ENCODE measurements at regions not wholly inside any gene's neighbourhood (a gene's known extent, or its start where the extent isn't known, plus 50 kb on each side); places are given as distances from the start of the nearest gene placed in this dataset.

GRCh38 chr4:38233727-38234480 is 273.7 kb downstream of the PTTG2 start:
- Histone ChIP-seq H4K20me1 (no peaks in the 10 kb centered on the region), H3K36me3 (no peaks in the 10 kb centered on the region), H3K9me3 (replicated peaks in 1 of 11) (peaks cover 0 to 7% (median 0%) of the 10 kb centered on the region in 11 experiments; a peak in 3 of 22 replicates), H3K4me1 (peaks cover 0 to 52% (median 0%) of the 10 kb centered on the region in 10 experiments; a peak in 7 of 20 replicates), H3K27ac (peak overlapping the region in 3 of 11 experiments; percentile 6 to 56 (median 18); a peak in 4 of 22 replicates), H3K27me3 (no peaks in the 10 kb centered on the region), H3K9ac (no peak overlapping the region), H3K4me2 (peak overlapping the region in 4 of 11 experiments; percentile 19 to 73 (median 41); a peak in 8 of 22 replicates), H3K4me3 (no peak overlapping the region)
- 0 out of 22 replicates have a peak, but pooled peaks of 2 of the 11 experiments have one; percentile 17 to 33 for TF ChIP-seq Cebpa-rat (IDR thresholded peaks at IDR 0.05)

GRCh38 chr4:38235354-38235753 is 275.2 kb downstream of the PTTG2 start:
- no peak overlapping the region for H3K27ac ChIP-seq
- H3K4me2 ChIP-seq: peak overlapping the region in 1 of 11 experiments; percentile 73; a peak in 2 of 22 replicates
- TF ChIP-seq Cebpa-rat (IDR thresholded peaks at IDR 0.05): no peak
- no peaks in the 10 kb centered on the region for H4K20me1 ChIP-seq
- H3K9ac ChIP-seq: no peak overlapping the region
- peaks cover 0 to 52% (median 0%) of the 10 kb centered on the region in 10 experiments; a peak in 7 of 20 replicates for H3K4me1 ChIP-seq
- H3K4me3 ChIP-seq: no peak overlapping the region
- peaks cover 0 to 7% (median 0%) of the 10 kb centered on the region in 11 experiments; a peak in 3 of 22 replicates for H3K9me3 ChIP-seq (replicated peaks in 1 of 11)
- no peaks in the 10 kb centered on the region for H3K27me3 ChIP-seq
- no peaks in the 10 kb centered on the region for H3K36me3 ChIP-seq

- peaks cover 0 to 52% (median 0%) of the 10 kb centered on the region in 10 experiments; a peak in 7 of 20 replicates for H3K4me1 ChIP-seq
- H3K9me3 ChIP-seq (replicated peaks in 1 of 11): peaks cover 0 to 7% (median 0%) of the 10 kb centered on the region in 11 experiments; a peak in 3 of 22 replicates
- H3K27me3 ChIP-seq: no peaks in the 10 kb centered on the region
- H4K20me1 ChIP-seq: no peaks in the 10 kb centered on the region
- H3K36me3 ChIP-seq: no peaks in the 10 kb centered on the region
- no peak overlapping the region for H3K4me3 ChIP-seq
- TF ChIP-seq Cebpa-rat (IDR thresholded peaks at IDR 0.05): no peak
- H3K4me2 ChIP-seq: no peak overlapping the region; a peak in 1 of 22 replicates
- no peak overlapping the region for H3K27ac ChIP-seq
- no peak overlapping the region for H3K9ac ChIP-seq
Measured at GRCh38 chr4:38236003-38236402, 275.8 kb downstream of the PTTG2 start.

- no peak for TF ChIP-seq Cebpa-rat (IDR thresholded peaks at IDR 0.05)
Measured at GRCh38 chr4:38236503-38236902, 276.3 kb downstream of the PTTG2 start.

GRCh38 chr4:38237139-38237538 is 276.9 kb downstream of the PTTG2 start:
- Histone ChIP-seq H3K36me3 (no peaks in the 10 kb centered on the region), H3K27me3 (no peaks in the 10 kb centered on the region), H3K9me3 (replicated peaks in 1 of 11) (peaks cover 0 to 7% (median 0%) of the 10 kb centered on the region in 11 experiments; a peak in 3 of 22 replicates), H3K4me1 (peaks cover 0 to 51% (median 0%) of the 10 kb centered on the region in 10 experiments; a peak in 7 of 20 replicates), H4K20me1 (no peaks in the 10 kb centered on the region), H3K4me3 (no peak overlapping the region), H3K27ac (no peak overlapping the region), H3K9ac (no peak overlapping the region), H3K4me2 (peak overlapping the region in 3 of 11 experiments; percentile 16 to 52 (median 51); a peak in 5 of 22 replicates)
- no peak for TF ChIP-seq Cebpa-rat (IDR thresholded peaks at IDR 0.05)

More at GRCh38 chr4:38236503-38236902, 276.3 kb downstream of the PTTG2 start:
- H3K27ac ChIP-seq: no peak overlapping the region
- peaks cover 0 to 7% (median 0%) of the 10 kb centered on the region in 11 experiments; a peak in 3 of 22 replicates for H3K9me3 ChIP-seq (replicated peaks in 1 of 11)
- no peak overlapping the region for H3K4me3 ChIP-seq
- no peaks in the 10 kb centered on the region for H3K27me3 ChIP-seq
- H3K36me3 ChIP-seq: no peaks in the 10 kb centered on the region
- H4K20me1 ChIP-seq: no peaks in the 10 kb centered on the region
- H3K4me2 ChIP-seq: peak overlapping the region in 3 of 11 experiments; percentile 16 to 52 (median 51); a peak in 3 of 22 replicates
- H3K9ac ChIP-seq: no peak overlapping the region
- H3K4me1 ChIP-seq: peaks cover 0 to 52% (median 0%) of the 10 kb centered on the region in 10 experiments; a peak in 7 of 20 replicates

GRCh38 chr4:38241541-38241940 is 281.3 kb downstream of the PTTG2 start:
- Histone ChIP-seq H3K4me1 (peaks cover 0 to 16% (median 0%) of the 10 kb centered on the region in 10 experiments; a peak in 6 of 20 replicates), H3K27me3 (no peaks in the 10 kb centered on the region), H3K4me2 (no peak overlapping the region)

GRCh38 chr4:38242101-38242500 is 281.9 kb downstream of the PTTG2 start:
- H3K4me3 ChIP-seq: no peak overlapping the region
- H4K20me1 ChIP-seq: no peaks in the 10 kb centered on the region
- no peak overlapping the region for H3K9ac ChIP-seq
- 0 out of 22 replicates have a peak, but pooled peaks cover 0 to 6% (median 0%) of the 10 kb centered on the region in 11 experiments for H3K9me3 ChIP-seq (replicated peaks in 1 of 11)
- no peaks in the 10 kb centered on the region for H3K27me3 ChIP-seq
- H3K4me2 ChIP-seq: no peak overlapping the region
- H3K36me3 ChIP-seq: no peaks in the 10 kb centered on the region
- no peak overlapping the region for H3K27ac ChIP-seq
- H3K4me1 ChIP-seq: peaks cover 0 to 10% (median 0%) of the 10 kb centered on the region in 10 experiments; a peak in 6 of 20 replicates
- no peak for TF ChIP-seq Cebpa-rat (IDR thresholded peaks at IDR 0.05)

More at GRCh38 chr4:38241541-38241940, 281.3 kb downstream of the PTTG2 start:
- Histone ChIP-seq H3K36me3 (no peaks in the 10 kb centered on the region), H4K20me1 (no peaks in the 10 kb centered on the region), H3K27ac (no peak overlapping the region), H3K9me3 (replicated peaks in 1 of 11) (0 out of 22 replicates have a peak, but pooled peaks cover 0 to 6% (median 0%) of the 10 kb centered on the region in 11 experiments), H3K4me3 (no peak overlapping the region), H3K9ac (no peak overlapping the region)
- no peak for TF ChIP-seq Cebpa-rat (IDR thresholded peaks at IDR 0.05)

GRCh38 chr4:38242822-38243387 is 282.7 kb downstream of the PTTG2 start:
- Histone ChIP-seq H3K27ac (no peak overlapping the region), H3K27me3 (no peaks in the 10 kb centered on the region), H3K9ac (no peak overlapping the region), H3K4me2 (no peak overlapping the region), H3K4me3 (no peak overlapping the region), H3K4me1 (peaks cover 0 to 4% (median 0%) of the 10 kb centered on the region in 10 experiments; a peak in 2 of 20 replicates), H3K9me3 (replicated peaks in 1 of 11) (0 out of 22 replicates have a peak, but pooled peaks cover 0 to 6% (median 0%) of the 10 kb centered on the region in 11 experiments), H4K20me1 (no peaks in the 10 kb centered on the region), H3K36me3 (no peaks in the 10 kb centered on the region)
- no peak for TF ChIP-seq Cebpa-rat (IDR thresholded peaks at IDR 0.05)
